ENCODE measurements at regions not wholly inside any gene's neighbourhood (a gene's known extent, or its start where the extent isn't known, plus 50 kb on each side); places are given as distances from the start of the nearest gene placed in this dataset.

DNA sequence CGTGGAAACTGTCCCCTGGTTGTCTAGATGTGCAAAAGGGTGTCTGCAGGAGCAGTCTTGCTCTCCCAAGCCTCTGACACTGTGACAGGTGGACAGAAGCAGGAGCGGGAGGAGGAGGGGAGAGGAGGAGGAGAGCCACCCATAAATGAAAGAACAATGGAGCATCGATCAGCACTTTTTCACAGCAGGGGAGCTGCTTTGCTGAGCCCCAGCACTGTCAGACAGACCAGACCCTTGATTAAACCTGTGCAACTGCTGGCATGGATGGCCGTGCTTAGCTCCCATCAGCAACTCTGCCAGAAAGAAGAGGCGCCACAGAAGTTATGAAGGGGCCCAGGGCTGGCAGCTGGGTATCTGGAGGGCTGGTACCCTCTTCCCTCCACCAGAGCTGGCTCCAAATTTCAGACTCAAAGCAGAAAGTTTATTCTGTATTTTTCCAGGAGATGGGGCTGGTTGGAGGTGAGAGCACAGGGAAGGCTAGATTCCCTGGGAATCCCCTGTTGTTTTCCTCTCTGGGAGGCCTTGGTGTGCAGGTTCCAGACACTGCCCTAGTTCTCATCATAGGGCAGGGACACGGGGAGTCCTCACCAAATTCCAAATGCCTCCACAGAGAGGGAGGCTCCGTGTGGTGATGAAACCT lies 1192.2 kb downstream of the UQCRFS1 start:
- no peak overlapping the region for H3K27ac ChIP-seq
- no peaks in the 10 kb centered on the region for H3F3A ChIP-seq (ENCODE audit: insufficient read depth, low read depth)
- intact Hi-C loops (cut with micrococcal nuclease; ENCODE audit: unreplicated experiment) = no loop called here
- DNase-seq = no peak
- no TSS peak for BruUV-seq (replicated peaks)
- H3K4me2 ChIP-seq = no peak overlapping the region
- no peaks in the 10 kb centered on the region for H3K79me2 ChIP-seq (ENCODE audit: low read depth)
- H3K36me3 ChIP-seq (ENCODE audit: low read depth) = no peaks in the 10 kb centered on the region
- no peaks in the 10 kb centered on the region for H3K4me1 ChIP-seq (replicated peaks; ENCODE audit: insufficient read depth)
- H4K20me1 ChIP-seq (ENCODE audit: insufficient read depth) = no peaks in the 10 kb centered on the region
- no peaks in the 10 kb centered on the region for H3K9me3 ChIP-seq (ENCODE audit: insufficient read depth, low read depth)
- no peak overlapping the region for H2AFZ ChIP-seq
- POLR2A ChIA-PET (ENCODE audit: unreplicated experiment) = no interaction called here
- H3K4me3 ChIP-seq = no peak overlapping the region
- CTCF ChIA-PET = no interaction called here
- no peak for TF ChIP-seq CTCF (conservative IDR thresholded peaks at IDR 0.05)
- TF ChIP-seq EZH2 (IDR thresholded peaks at IDR 0.05; ENCODE audit: low read depth) = no peak
- H3K27me3 ChIP-seq (ENCODE audit: insufficient read depth, low read depth) = peaks cover 31% of the 10 kb centered on the region
- no peaks in the 10 kb centered on the region for H3K9me2 ChIP-seq (ENCODE audit: insufficient read depth)

GRCh38 chr19:28019901-28020300 lies 1193.0 kb downstream of the UQCRFS1 start:
- no peak for DNase-seq
- no peak overlapping the region for H3K4me2 ChIP-seq
- H4K20me1 ChIP-seq (ENCODE audit: insufficient read depth) = no peaks in the 10 kb centered on the region
- no peak overlapping the region for H3K27ac ChIP-seq
- no peaks in the 10 kb centered on the region for H3K4me1 ChIP-seq (replicated peaks; ENCODE audit: insufficient read depth)
- ChIA-PET POLR2A (ENCODE audit: unreplicated experiment) (no interaction called here), CTCF (no interaction called here)
- no peak overlapping the region for H3K4me3 ChIP-seq
- TF ChIP-seq CTCF (conservative IDR thresholded peaks at IDR 0.05) (no peak), EZH2 (IDR thresholded peaks at IDR 0.05; ENCODE audit: low read depth) (no peak)
- no peaks in the 10 kb centered on the region for H3F3A ChIP-seq (ENCODE audit: insufficient read depth, low read depth)
- peaks cover 31% of the 10 kb centered on the region for H3K27me3 ChIP-seq (ENCODE audit: insufficient read depth, low read depth)
- no peaks in the 10 kb centered on the region for H3K9me2 ChIP-seq (ENCODE audit: insufficient read depth)
- no peaks in the 10 kb centered on the region for H3K9me3 ChIP-seq (ENCODE audit: insufficient read depth, low read depth)
- intact Hi-C loops (cut with micrococcal nuclease; ENCODE audit: unreplicated experiment) = no loop called here
- H3K79me2 ChIP-seq (ENCODE audit: low read depth) = no peaks in the 10 kb centered on the region
- H3K36me3 ChIP-seq (ENCODE audit: low read depth) = no peaks in the 10 kb centered on the region
- BruUV-seq (replicated peaks) = no TSS peak
- no peak overlapping the region for H2AFZ ChIP-seq

- no peak for DNase-seq
- POLR2A ChIA-PET (ENCODE audit: unreplicated experiment) = no interaction called here
- peaks cover 31% of the 10 kb centered on the region for H3K27me3 ChIP-seq (ENCODE audit: insufficient read depth, low read depth)
Observed at GRCh38 chr19:28019371-28019770, 1193.6 kb downstream of the UQCRFS1 start.

More at GRCh38 chr19:28019371-28019770, 1193.6 kb downstream of the UQCRFS1 start:
- Histone ChIP-seq H3K4me2 (no peak overlapping the region), H3K4me1 (replicated peaks; ENCODE audit: insufficient read depth) (no peaks in the 10 kb centered on the region), H3K9me2 (ENCODE audit: insufficient read depth) (no peaks in the 10 kb centered on the region), H2AFZ (no peak overlapping the region), H3K4me3 (no peak overlapping the region), H3K9me3 (ENCODE audit: insufficient read depth, low read depth) (no peaks in the 10 kb centered on the region), H4K20me1 (ENCODE audit: insufficient read depth) (no peaks in the 10 kb centered on the region), H3K36me3 (ENCODE audit: low read depth) (no peaks in the 10 kb centered on the region), H3K79me2 (ENCODE audit: low read depth) (no peaks in the 10 kb centered on the region), H3F3A (ENCODE audit: insufficient read depth, low read depth) (no peaks in the 10 kb centered on the region), H3K27ac (no peak overlapping the region)
- intact Hi-C loops (cut with micrococcal nuclease; ENCODE audit: unreplicated experiment) = no loop called here
- CTCF ChIA-PET = no interaction called here
- no peak for TF ChIP-seq CTCF (conservative IDR thresholded peaks at IDR 0.05)
- no TSS peak for BruUV-seq (replicated peaks)

All from PC-9 (cell line).